ENCODE measurements at regions not wholly inside any gene's neighbourhood (a gene's known extent, or its start where the extent isn't known, plus 50 kb on each side); places are given as distances from the start of the nearest gene placed in this dataset.

- no peak for DNase-seq
Observed at GRCh38 chrY:19134426-19134825, 360.9 kb upstream of the HSFY2 start.

DNA sequence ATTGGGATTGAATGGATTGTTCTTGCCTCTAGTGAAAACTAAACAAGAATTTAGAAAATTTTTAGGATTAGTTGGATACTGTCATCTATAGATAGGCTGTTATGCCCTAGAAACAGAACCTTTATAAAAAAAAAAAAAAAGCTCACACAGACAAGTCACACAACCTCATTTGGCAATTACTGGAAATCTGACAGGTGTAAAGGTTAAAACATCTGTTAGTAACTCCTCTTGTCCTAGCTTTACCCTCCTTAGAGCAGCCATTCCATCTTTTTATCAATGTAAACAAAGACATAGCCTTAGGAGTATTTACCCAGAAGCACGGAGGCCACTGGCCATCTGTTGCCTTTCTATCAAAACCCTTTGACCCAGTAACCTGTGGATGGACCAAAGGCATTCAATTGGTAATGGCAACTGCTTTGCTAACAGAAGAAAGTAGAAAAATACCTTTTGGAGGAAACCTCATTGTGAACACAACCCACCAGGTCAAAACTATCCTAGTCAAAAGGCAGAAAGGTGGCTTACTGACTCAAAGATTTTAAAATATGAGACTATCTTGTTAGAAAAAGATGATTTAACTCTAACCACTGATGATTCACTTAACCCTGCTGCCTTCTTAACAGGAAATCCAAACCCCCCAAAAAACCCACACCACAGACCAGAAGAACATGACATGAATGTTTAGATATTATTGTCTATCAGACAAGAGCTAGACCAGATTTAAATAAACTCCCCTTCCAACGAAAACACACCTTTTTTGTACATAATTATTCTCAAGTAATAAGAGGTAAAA is 357.2 kb upstream of the HSFY2 start:
- no peak for DNase-seq

- DNase-seq, result no peak
Observed at GRCh38 chrY:19126889-19127288, 353.4 kb upstream of the HSFY2 start.

DNA sequence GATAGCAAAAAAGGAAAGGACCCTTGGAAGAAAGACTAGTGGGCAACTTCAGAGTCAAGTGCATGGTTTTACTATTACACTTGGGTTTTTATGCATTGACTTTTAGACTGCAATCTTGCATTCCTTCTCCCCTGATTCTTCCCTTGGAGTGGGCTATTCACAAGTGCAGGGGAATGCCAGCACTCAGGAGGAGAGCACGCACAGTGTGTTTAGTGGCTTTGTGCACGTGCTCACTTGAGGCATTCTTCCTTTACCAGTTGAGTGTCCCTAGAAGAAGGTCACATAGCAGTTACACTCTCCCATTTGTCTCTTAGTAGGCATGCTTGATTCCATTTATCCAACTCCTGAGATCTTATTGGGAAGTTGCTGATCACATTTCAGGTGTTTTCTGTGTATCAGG is 351.1 kb upstream of the HSFY2 start:
- no peak for DNase-seq

GRCh38 chrY:19122450-19122849 is 348.9 kb upstream of the HSFY2 start:
- DNase-seq, result no peak

DNA sequence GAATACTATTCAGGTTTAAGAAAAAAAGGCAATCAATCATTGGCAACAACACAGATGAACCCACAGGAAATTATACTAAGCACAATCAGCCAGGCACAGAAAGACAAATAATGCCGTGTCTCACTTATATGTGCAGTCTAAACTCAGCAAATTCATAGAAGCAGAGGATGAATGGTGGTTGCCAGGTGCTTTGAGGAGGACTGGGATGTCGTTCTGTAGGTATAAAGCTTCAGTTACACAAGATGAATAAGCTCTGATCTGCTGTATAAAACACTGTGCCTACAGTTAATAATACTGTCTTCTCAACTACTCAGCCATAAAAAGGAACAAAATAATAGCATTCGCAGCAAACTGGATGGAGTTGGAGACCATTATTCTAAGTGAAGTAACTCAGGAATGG is 324.8 kb upstream of the HSFY2 start:
- no peak for DNase-seq

- DNase-seq, result no peak
Observed at GRCh38 chrY:19095460-19095859, 321.9 kb upstream of the HSFY2 start.

DNA sequence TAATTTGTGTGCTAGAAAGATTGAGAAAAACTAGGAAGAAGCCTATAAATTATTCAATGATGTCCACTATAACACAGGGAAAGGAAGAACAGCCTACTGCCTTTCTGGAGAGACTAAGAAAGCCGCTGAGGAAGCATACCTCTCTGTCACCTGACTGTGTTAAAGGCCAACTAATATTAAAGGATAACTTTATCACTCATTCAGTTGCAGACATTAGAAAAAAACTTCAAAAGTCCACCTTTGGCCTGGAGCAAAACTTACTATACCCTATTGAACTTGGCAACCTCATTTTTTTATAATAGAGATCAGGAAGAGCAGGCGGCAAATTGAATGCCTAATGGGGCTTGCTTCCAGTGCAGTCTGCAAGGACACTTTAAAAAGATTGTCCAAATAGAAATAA is 309.5 kb upstream of the HSFY2 start:
- no peak for DNase-seq

DNA sequence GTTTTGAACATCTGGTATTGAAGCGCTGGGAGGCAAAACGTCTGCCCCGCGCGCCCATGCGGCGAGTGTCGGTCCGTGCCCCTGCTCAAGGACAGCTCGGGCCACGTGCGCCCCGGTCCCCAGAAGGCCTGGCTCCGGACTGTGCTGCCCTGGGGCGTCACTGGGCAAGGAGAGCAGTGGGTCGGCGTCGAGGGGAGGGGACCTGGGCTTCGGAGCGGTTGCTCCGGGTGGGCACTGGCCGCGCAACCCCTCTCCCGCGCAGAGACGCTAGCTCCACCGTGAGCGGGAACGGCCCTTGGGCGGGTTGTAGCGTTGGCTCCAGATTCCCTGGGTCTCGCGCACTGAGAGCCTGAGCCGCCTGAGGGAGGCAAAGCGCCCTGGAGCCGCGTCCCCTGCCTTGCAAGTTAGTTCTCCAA is 304.2 kb upstream of the HSFY2 start:
- no peak for DNase-seq

DNA sequence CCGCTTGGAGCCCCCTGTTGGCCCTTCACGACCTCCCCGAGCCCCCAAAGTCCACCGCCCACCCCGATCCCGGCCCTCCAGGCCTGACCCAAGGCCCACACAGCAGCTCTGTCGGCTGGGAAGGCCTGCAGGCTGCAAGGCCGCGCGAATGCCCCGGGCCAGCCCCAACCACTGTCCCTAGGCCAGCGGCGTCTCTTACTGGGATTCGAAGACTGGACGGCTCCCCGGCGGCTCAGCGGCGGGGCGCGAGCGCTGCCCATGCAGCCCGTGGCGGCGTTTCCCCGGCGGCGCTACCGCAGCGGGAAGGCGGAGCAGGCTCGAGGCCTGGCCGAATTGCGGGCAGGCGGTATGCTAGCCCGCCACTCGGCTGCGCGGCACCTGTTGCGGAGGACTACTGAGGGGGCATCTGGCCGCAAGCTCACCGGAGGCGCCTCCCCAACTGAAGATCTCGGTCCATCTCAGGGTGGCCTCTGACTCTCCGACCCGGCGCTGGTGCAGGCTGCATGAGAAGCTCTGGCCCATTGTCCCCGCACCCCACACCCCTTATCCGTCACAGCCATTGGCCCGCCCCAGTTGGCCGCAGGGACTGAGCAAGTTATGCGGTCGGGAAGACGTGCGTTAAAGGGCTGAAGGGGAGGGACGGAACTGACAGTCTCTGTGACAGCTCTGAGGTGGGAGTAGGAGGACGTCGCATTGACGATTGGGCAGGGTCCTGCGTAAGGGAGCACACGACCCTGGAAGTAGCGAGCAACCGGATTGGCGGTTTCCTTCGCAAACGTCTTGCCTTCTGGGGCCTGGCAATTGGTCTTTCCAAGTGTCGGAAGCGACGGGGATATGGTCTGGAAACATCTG is 303.5 kb upstream of the HSFY2 start:
- DNase-seq, result peak in 1 of 2 donors; percentile 71

GRCh38 chrY:19075471-19076253 is 302.1 kb upstream of the HSFY2 start:
- peak in 1 of 2 donors; percentile 30 for DNase-seq

GRCh38 chrY:19067435-19067834 is 293.9 kb upstream of the HSFY2 start:
- DNase-seq, result no peak

DNA sequence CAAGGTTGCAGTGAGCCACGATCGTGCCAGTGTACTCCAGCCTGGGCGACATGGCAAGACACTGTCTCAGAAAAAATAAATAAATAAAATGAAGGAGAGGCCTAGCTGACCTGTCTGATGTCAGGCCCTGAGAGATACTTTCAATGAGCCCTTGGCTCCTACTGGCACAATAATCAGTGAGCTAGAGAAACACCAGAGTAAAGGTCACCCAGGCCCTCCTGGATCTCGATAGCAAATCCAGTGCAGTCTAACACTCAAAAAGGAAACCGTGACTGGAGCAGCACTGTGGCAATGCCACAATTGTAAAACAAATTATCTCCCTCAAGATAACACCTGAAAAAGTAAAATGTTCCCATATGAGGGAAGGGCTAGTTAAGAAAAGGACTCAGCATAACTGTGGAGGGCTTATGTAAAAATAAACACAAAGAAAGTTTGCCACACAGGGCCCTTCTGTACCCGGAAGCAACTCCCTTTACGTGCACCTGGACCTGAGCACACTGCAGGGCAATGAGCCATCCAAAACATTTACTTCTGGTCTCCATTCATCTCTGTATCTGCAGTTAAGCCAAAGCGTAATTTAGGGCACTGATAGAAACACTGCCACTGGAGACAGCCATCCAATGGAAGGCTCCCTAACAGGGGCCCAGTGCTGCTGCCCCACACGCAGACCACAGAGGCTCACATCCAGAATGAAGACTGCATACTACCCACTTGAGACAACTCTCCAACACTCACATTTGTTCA is 293.1 kb upstream of the HSFY2 start:
- DNase-seq, result no peak

DNA sequence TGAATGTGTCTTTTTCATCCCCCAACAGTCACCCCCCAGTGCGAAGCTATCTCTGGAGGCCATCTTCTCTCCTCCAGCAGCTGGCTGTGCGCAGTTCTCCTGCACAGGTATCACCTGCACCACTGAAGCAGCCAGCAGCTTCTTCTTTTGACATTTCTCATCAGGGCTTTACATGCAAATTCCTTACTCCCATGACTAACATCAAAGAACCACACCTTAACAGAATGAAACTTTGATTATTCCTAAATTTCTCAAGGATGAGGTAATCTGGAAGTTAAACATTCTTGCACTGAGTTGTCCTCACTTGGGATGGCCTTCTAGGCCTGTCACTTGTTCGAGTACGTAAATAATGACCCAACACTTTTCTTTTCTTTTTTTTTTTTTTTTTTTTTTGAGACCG is 291.6 kb upstream of the HSFY2 start:
- no peak for DNase-seq

DNA sequence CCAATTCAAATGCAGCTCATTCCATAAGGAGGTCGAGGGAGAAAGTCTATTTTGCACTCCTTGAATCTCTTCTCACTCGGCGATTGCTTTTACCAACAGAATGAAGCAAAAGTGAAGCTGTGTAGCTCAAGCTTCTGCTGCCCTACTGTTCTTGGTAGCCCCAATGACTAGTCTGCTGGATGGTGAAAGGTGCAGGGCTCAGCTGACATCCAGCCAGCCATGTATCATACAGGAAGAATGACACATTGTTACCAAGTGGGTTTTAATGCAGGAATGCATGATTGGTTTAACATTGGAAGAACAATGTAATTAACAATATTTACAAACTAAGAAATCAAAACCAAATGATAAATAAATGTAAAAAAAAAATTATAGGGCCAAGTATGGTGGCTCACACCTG is 286.2 kb upstream of the HSFY2 start:
- DNase-seq, result no peak

DNA sequence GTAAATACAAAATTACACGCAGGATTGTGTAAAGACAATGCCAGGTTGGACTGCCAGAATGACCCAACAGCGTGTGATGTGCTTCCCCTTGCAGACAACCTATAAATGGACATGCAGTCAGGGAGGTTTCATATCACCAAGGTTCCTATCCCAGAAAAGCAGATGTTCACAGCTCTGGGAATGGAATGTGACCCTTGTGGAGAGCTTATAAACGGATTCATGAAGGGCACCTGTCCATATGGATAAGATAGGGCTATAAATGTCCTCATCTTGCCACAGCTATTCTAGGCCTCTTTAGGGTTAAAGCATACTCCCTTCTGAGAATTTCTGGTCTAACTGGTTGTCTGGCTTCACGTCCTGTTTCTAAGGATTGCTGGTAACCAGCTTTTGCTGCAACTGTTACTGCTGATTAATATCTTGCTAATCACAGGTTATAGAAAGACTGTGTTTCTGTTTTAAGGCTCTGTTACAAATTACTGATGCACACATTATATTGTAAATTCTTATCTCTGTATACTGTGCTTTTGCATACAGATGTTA is 285.4 kb upstream of the HSFY2 start:
- no peak for DNase-seq

DNA sequence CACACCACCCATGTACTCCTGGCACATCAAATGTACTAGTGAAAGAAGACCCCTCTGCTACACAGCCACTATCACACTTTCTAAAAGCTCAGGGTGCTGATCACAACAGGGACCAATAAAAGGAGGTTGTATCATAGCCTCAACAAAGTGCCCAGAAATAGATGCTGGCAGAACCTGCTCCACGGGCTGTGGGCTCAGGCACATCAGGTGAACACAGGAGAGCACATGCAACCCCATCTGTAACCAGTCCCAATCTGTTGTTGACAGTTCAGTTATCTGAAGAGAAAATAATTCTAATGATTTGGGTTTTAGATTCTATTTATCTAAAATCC is 282.6 kb upstream of the HSFY2 start:
- no peak for DNase-seq

- no peak for DNase-seq
Observed at GRCh38 chrY:19055232-19056137, 281.9 kb upstream of the HSFY2 start.

DNA sequence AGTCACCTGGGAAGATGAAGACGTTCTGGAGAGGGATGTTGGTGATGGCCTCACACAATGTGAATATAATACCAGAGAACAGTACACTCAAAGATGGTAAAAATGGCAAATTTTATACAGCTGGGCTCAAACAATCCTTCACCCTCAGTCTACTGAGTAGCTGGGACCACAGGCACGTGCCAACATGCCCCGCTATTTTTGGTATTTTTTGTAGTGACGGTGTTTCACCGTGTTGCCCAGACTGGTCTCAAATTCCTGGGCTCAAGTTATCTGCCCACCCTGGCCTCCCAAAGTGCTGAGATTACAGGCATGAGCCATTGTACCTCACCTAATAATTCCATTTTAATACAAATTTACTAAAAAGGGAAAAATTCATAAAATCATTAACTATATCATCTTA is 280.3 kb upstream of the HSFY2 start:
- no peak for DNase-seq

- DNase-seq, result no peak
Observed at GRCh38 chrY:19051021-19051420, 277.5 kb upstream of the HSFY2 start.

GRCh38 chrY:19042984-19043442 is 269.5 kb upstream of the HSFY2 start:
- DNase-seq, result no peak
